GM19099 (cell line): ENCODE measurements at regions not wholly inside any gene's neighbourhood (a gene's known extent, or its start where the extent isn't known, plus 50 kb on each side); places are given as distances from the start of the nearest gene placed in this dataset.

ENCODE experiments used
- POLR2A ChIP-seq: IDR thresholded peaks from 3 replicates; pipeline ENCODE4 v1.6.1; 2011; ENCODE audit warnings: low read depth; ENCODE audit not compliant: insufficient read length; ENCODE audit errors: extremely low read depth

- no peak for TF ChIP-seq POLR2A
These were observed 1203.3 kb downstream of the BRD1 start for GRCh38 chr22:48624401-48624800.

- TF ChIP-seq POLR2A = no peak
These were observed 1204.7 kb downstream of the BRD1 start for GRCh38 chr22:48622891-48623545.

- TF ChIP-seq POLR2A = no peak
These were observed 1206.6 kb downstream of the BRD1 start for GRCh38 chr22:48621085-48621484.

GRCh38 chr22:48619721-48620120 lies 1208.0 kb downstream of the BRD1 start:
- no peak for TF ChIP-seq POLR2A

GRCh38 chr22:48618326-48618725 lies 1209.3 kb downstream of the BRD1 start:
- TF ChIP-seq POLR2A = no peak

GRCh38 chr22:48616656-48617055 lies 1211.0 kb downstream of the BRD1 start:
- no peak for TF ChIP-seq POLR2A

- TF ChIP-seq POLR2A = no peak
These were observed 1212.3 kb downstream of the BRD1 start for GRCh38 chr22:48615171-48616008.

GRCh38 chr22:48613566-48614200 lies 1214.0 kb downstream of the BRD1 start:
- no peak for TF ChIP-seq POLR2A

GRCh38 chr22:48612077-48612995 lies 1215.3 kb downstream of the BRD1 start:
- no peak for TF ChIP-seq POLR2A

- no peak for TF ChIP-seq POLR2A
These were observed 1218.3 kb downstream of the BRD1 start for GRCh38 chr22:48609279-48609865.

GRCh38 chr22:48607901-48608662 lies 1219.6 kb downstream of the BRD1 start:
- no peak for TF ChIP-seq POLR2A

GRCh38 chr22:48606684-48607307 lies 1220.9 kb downstream of the BRD1 start:
- TF ChIP-seq POLR2A = no peak

- no peak for TF ChIP-seq POLR2A
These were observed 1221.7 kb downstream of the BRD1 start for GRCh38 chr22:48605856-48606481.

- TF ChIP-seq POLR2A = no peak
These were observed 1222.5 kb downstream of the BRD1 start for GRCh38 chr22:48605125-48605524.
